ENCODE measurements at regions not wholly inside any gene's neighbourhood (a gene's known extent, or its start where the extent isn't known, plus 50 kb on each side); places are given as distances from the start of the nearest gene placed in this dataset.

DNA sequence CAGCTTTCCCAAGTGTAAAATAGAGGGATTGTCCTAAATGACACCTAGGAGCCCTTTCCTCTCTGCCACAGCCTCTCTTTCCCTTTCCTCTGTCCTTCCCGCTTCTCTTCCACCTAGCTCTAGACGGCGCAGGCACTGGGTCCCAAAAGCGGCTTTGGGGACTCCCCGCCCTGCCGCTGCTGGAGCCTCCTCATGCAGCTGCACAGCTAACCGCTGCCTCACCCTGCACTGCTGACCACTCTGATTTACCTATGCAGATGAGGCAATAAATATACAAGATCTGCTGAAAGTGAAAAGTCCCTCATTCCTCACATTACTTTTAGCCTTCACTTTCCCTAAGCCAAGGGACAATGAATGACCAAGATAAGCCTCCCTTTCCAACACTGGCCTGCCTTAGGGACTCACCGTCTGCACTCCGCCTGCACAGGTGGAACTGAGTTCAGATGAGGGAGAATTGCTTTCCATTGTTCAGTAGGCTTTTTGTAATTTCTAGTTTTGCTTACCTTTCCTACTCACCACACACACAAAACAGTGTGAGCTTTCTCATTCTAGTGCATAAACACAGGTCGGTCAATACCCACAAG, 197.5 kb upstream of the BCL6 start:
- Histone ChIP-seq H3K27me3 (no peaks in the 10 kb centered on the region), H3K9me3 (no peaks in the 10 kb centered on the region), H3K4me3 (no peak overlapping the region), H3K27ac (no peak overlapping the region), H3K4me1 (no peaks in the 10 kb centered on the region), H3K36me3 (no peaks in the 10 kb centered on the region)
- TF ChIP-seq, protein P1, sequence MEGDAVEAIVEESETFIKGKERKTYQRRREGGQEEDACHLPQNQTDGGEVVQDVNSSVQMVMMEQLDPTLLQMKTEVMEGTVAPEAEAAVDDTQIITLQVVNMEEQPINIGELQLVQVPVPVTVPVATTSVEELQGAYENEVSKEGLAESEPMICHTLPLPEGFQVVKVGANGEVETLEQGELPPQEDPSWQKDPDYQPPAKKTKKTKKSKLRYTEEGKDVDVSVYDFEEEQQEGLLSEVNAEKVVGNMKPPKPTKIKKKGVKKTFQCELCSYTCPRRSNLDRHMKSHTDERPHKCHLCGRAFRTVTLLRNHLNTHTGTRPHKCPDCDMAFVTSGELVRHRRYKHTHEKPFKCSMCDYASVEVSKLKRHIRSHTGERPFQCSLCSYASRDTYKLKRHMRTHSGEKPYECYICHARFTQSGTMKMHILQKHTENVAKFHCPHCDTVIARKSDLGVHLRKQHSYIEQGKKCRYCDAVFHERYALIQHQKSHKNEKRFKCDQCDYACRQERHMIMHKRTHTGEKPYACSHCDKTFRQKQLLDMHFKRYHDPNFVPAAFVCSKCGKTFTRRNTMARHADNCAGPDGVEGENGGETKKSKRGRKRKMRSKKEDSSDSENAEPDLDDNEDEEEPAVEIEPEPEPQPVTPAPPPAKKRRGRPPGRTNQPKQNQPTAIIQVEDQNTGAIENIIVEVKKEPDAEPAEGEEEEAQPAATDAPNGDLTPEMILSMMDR (IDR thresholded peaks at IDR 0.05) = no peak
- intact Hi-C loops (cut with DNase I) = no loop called here
- DNase-seq (ENCODE audit: low spot score in 2 of 2) = no peak

DNA sequence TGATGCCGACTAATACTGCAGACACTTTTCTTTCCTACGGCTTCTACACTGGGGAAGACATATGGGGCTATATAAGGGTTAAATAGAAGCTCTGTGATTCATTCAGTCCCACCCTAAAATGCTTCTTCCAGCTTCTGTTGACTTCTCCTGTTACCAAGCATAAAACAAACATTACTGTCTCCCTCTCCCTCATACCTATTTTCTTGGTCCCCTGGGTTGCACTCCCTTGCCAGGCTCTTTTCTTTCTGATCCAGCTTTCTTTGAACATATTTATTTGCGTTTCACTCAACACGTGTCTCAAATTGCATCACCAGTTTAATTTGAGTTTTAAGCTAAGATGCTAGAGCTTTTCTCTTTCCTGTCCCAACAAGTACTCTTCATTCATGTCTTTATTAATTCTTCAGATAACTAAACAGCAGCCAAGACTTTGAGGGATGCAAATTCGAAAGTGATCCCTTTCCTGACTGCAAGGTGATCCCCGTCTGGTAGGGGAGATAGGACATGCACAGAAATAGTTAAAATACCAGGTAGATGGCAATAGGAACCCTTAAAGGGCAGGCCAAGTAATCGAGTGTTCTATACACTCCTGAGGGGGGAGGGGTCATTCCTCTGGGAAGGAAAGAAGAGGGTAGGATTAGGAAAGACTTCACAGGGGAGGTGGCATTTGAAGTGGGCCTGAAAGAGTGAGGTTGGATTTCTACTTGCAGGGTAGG, 198.6 kb upstream of the BCL6 start:
- TF ChIP-seq, protein P1 (IDR thresholded peaks at IDR 0.05) = no peak
- intact Hi-C loops (cut with DNase I) = no loop called here
- Histone ChIP-seq H3K4me3 (no peak overlapping the region), H3K27me3 (no peaks in the 10 kb centered on the region), H3K36me3 (no peaks in the 10 kb centered on the region), H3K27ac (no peak overlapping the region), H3K9me3 (no peaks in the 10 kb centered on the region), H3K4me1 (no peaks in the 10 kb centered on the region)
- no peak for DNase-seq (ENCODE audit: low spot score in 2 of 2)

DNA sequence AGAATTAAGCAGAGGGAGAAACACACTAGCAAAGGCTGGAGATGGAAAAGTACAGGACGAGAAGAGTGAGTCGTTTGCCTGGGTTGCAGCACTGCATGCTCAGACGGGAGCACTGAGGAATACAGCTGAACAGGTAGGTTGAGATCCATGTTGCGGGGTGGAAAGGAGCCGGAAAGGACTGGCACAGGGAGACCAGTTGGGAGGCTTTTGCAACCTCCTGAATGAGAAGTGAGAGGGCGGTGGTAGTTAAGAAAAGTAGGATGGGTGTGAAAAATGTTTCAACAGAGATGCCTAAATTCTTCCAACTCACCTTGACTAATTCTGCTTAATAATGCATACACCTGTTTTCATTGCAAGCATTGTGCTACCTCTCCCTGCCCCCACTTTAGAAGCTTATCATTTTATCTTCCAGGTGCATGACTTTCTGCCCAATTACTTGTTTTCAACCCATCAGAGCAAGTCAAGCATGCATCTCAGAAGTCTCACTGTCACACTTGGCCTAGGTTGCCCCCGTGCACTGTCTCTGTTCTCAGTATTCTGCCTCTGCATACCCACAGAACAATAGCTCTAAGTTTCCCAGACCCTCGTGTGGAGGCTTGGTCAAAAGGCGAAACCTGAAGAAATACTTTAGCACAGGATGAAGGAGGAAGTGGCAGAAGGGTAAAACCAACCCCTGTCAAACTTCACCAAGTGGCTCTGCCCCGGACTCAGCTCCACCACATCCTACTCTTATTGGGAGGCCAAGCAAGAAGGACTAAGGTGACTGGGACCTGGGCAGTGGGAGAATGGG, 199.3 kb upstream of the BCL6 start:
- intact Hi-C loops (cut with DNase I) = no loop called here
- Histone ChIP-seq H3K36me3 (no peaks in the 10 kb centered on the region), H3K4me3 (no peak overlapping the region), H3K27ac (no peak overlapping the region), H3K9me3 (no peaks in the 10 kb centered on the region), H3K4me1 (no peaks in the 10 kb centered on the region), H3K27me3 (no peaks in the 10 kb centered on the region)
- TF ChIP-seq, protein P1 (IDR thresholded peaks at IDR 0.05) = no peak
- DNase-seq (ENCODE audit: low spot score in 2 of 2) = no peak

DNA sequence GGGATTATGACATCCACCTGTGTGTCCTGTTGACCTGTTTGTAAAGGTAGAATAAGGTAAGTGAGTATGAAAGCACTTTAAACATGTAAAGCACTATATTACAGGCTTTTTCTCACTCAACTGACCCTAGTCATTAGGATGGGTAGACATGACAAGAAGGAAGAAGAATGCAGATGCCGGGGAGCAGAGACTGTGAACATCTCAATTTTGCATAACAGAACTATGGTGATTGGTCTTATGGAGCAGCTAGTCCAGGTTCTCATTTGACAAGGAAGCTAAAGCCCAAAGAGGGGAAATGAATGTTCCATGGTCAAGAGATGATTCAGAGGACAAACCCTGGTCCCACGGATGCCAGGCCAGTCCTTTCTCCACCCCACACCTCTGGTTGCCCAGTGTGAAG, 200.1 kb upstream of the BCL6 start:
- H3K27ac ChIP-seq = no peak overlapping the region
- H3K36me3 ChIP-seq = no peaks in the 10 kb centered on the region
- no peaks in the 10 kb centered on the region for H3K9me3 ChIP-seq
- intact Hi-C loops (cut with DNase I) = no loop called here
- H3K4me3 ChIP-seq = no peak overlapping the region
- no peaks in the 10 kb centered on the region for H3K4me1 ChIP-seq
- TF ChIP-seq, protein P1 (IDR thresholded peaks at IDR 0.05) = no peak
- no peaks in the 10 kb centered on the region for H3K27me3 ChIP-seq
- DNase-seq (ENCODE audit: low spot score in 2 of 2) = no peak

DNA sequence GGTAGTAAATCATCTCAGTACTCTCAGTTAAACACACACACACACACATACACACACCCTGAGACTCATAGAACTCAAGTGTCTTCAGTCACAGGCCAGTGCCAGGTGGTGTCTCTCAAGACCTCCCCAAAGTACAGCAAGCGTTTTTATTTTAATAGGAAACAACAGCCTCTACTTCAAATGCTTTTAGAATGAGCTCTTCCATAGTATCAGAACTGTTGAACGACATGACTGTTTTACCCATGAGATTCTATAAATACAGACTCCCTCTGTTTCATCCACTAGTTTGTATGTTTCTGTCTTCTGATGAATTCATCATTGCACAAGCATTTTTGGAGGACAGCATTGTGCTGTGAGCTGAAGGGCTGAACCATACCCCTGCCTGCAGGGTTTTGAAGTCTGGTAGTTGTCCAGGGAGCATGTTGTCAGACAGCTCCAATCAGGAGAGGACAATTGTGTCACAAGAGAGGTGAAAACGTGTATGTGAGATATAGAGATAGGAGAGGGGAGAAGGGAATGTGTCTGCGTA, 201.0 kb upstream of the BCL6 start:
- no peak for DNase-seq (ENCODE audit: low spot score in 2 of 2)
- H3K27ac ChIP-seq = no peak overlapping the region
- H3K4me1 ChIP-seq = no peaks in the 10 kb centered on the region
- H3K36me3 ChIP-seq = no peaks in the 10 kb centered on the region
- TF ChIP-seq, protein P1 (IDR thresholded peaks at IDR 0.05) = no peak
- intact Hi-C loops (cut with DNase I) = no loop called here
- no peaks in the 10 kb centered on the region for H3K27me3 ChIP-seq
- no peaks in the 10 kb centered on the region for H3K9me3 ChIP-seq
- no peak overlapping the region for H3K4me3 ChIP-seq

Data from ascending aorta (tissue), 2 donors.